ENCODE measurements at regions not wholly inside any gene's neighbourhood (a gene's known extent, or its start where the extent isn't known, plus 50 kb on each side); places are given as distances from the start of the nearest gene placed in this dataset.

- no peak overlapping the region for H3K4me3 ChIP-seq (ENCODE audit: control insufficient read depth in 2 of 3, extremely low read depth in 1 of 3, insufficient read depth in 2 of 3, low read depth in 1 of 3, low read length in 3 of 3)
- dilution Hi-C loops (cut with MboI; ENCODE audit: extremely low pct_ligation_motif_present, low sequenced_read_pairs) = no loop called here
- DNase-seq (ENCODE audit: low read depth, low spot score) (no peak), FAIRE-seq (no peak)
- H2AFZ ChIP-seq (ENCODE audit: control insufficient read depth, low read length) = no peak overlapping the region
- H3K4me1 ChIP-seq (ENCODE audit: control insufficient read depth, extremely low read depth, insufficient read depth, low read length) = no peaks in the 10 kb centered on the region
- TF ChIP-seq EZH2 (IDR thresholded peaks at IDR 0.05; ENCODE audit: low read length) (no peak), CTCF (optimal IDR thresholded peaks at IDR 0.05 in 1 of 3, IDR thresholded peaks at IDR 0.05 in 1 of 3, conservative IDR thresholded peaks at IDR 0.05 in 1 of 3; ENCODE audit: extremely low read depth in 1 of 3, insufficient read depth in 2 of 3, low read length in 3 of 3) (no peak)
- H3K9ac ChIP-seq (ENCODE audit: control insufficient read depth, extremely low read depth, insufficient read depth, low read length) = no peak overlapping the region
- no peaks in the 10 kb centered on the region for H3K27me3 ChIP-seq (ENCODE audit: control insufficient read depth, extremely low read depth, insufficient read depth, low read length)
- H3K27ac ChIP-seq (ENCODE audit: control insufficient read depth, insufficient read depth, low read length) = no peak overlapping the region
- no peaks in the 10 kb centered on the region for H3K9me3 ChIP-seq (ENCODE audit: control insufficient read depth, low read depth, low read length)
- no peaks in the 10 kb centered on the region for H4K20me1 ChIP-seq (ENCODE audit: control insufficient read depth, extremely low read depth, insufficient read depth, low read length)
- H3K9me1 ChIP-seq (ENCODE audit: control insufficient read depth, extremely low read depth, insufficient read depth, low read length) = no peaks in the 10 kb centered on the region
- no peak overlapping the region for H3K4me2 ChIP-seq (ENCODE audit: control insufficient read depth, extremely low read depth, insufficient read depth, low read depth, low read length)
- H3K79me2 ChIP-seq (ENCODE audit: control insufficient read depth, insufficient read depth, low read length) = no peaks in the 10 kb centered on the region
- no peaks in the 10 kb centered on the region for H3K36me3 ChIP-seq (ENCODE audit: control insufficient read depth in 2 of 2, extremely low read depth in 1 of 2, insufficient read depth in 2 of 2, low read length in 2 of 2)
Observed at GRCh38 chr3:41060106-41060505, 139.2 kb upstream of the CTNNB1 start.

GRCh38 chr3:41064070-41064469 is 135.2 kb upstream of the CTNNB1 start:
- Histone ChIP-seq H3K9ac (ENCODE audit: control insufficient read depth, extremely low read depth, insufficient read depth, low read length) (no peak overlapping the region), H3K27ac (ENCODE audit: control insufficient read depth, insufficient read depth, low read length) (no peak overlapping the region), H4K20me1 (ENCODE audit: control insufficient read depth, extremely low read depth, insufficient read depth, low read length) (no peaks in the 10 kb centered on the region), H3K9me3 (ENCODE audit: control insufficient read depth, low read depth, low read length) (no peaks in the 10 kb centered on the region), H3K27me3 (ENCODE audit: control insufficient read depth, extremely low read depth, insufficient read depth, low read length) (peaks cover 4% of the 10 kb centered on the region), H2AFZ (ENCODE audit: control insufficient read depth, low read length) (no peak overlapping the region), H3K9me1 (ENCODE audit: control insufficient read depth, extremely low read depth, insufficient read depth, low read length) (no peaks in the 10 kb centered on the region), H3K4me3 (ENCODE audit: control insufficient read depth in 2 of 3, extremely low read depth in 1 of 3, insufficient read depth in 2 of 3, low read depth in 1 of 3, low read length in 3 of 3) (no peak overlapping the region), H3K36me3 (ENCODE audit: control insufficient read depth in 2 of 2, extremely low read depth in 1 of 2, insufficient read depth in 2 of 2, low read length in 2 of 2) (no peaks in the 10 kb centered on the region), H3K4me2 (ENCODE audit: control insufficient read depth, extremely low read depth, insufficient read depth, low read depth, low read length) (no peak overlapping the region), H3K4me1 (ENCODE audit: control insufficient read depth, extremely low read depth, insufficient read depth, low read length) (no peaks in the 10 kb centered on the region), H3K79me2 (ENCODE audit: control insufficient read depth, insufficient read depth, low read length) (no peaks in the 10 kb centered on the region)
- dilution Hi-C loops (cut with MboI; ENCODE audit: extremely low pct_ligation_motif_present, low sequenced_read_pairs) = no loop called here
- TF ChIP-seq CTCF (optimal IDR thresholded peaks at IDR 0.05 in 1 of 3, IDR thresholded peaks at IDR 0.05 in 1 of 3, conservative IDR thresholded peaks at IDR 0.05 in 1 of 3; ENCODE audit: extremely low read depth in 1 of 3, insufficient read depth in 2 of 3, low read length in 3 of 3) = no peak
- DNase-seq (ENCODE audit: low read depth, low spot score) (no peak), FAIRE-seq (no peak)

Data from keratinocyte (primary cell).